ENCODE measurements at regions not wholly inside any gene's neighbourhood (a gene's known extent, or its start where the extent isn't known, plus 50 kb on each side); places are given as distances from the start of the nearest gene placed in this dataset.

DNA sequence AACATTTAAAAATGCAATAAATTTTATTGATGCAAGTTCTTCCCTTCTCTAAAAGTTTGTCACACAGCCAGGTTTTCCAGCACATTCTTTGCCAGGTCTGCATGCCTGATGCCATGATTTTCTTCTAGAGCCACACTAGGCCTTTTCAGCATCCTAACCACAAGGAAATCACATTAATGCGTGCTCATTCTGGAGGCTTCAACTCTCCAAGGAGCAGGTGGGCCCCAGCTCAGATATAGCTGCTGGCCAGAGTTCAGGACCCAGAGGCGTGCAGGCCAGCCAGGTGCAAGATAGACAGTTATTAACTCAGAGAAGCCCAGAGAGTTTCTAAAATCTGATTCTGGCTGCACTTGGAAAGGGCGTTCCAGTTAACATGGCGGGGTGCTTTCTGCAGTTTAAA, 124.5 kb upstream of the MAF start:
- TF ChIP-seq CTCF (conservative IDR thresholded peaks at IDR 0.05), result no peak
- H2AFZ ChIP-seq (ENCODE audit: low read length), result no peak overlapping the region
- H3K79me1 ChIP-seq (ENCODE audit: insufficient read depth, low read depth, low read length, poor library complexity, severe bottlenecking), result no peaks in the 10 kb centered on the region
- H3K4me1 ChIP-seq (ENCODE audit: insufficient read depth, low read length), result no peaks in the 10 kb centered on the region
- H4K8ac ChIP-seq (replicated peaks; ENCODE audit: insufficient read length, low read depth, low read length), result no peak overlapping the region
- no peak overlapping the region for H3K56ac ChIP-seq (ENCODE audit: insufficient read length, low read depth, low read length)
- no peak overlapping the region for H4K5ac ChIP-seq (ENCODE audit: insufficient read length, low read depth, low read length)
- Mint-ChIP-seq H3K36me3 (ENCODE audit: insufficient read depth in 1 of 3, low read depth in 3 of 3) (peaks cover 4 to 16% (median 4%) of the 10 kb centered on the region in 3 experiments; a peak in 6 of 7 replicates), H3K4me1 (peaks cover 8 to 14% of the 10 kb centered on the region in 2 experiments), H3K4me3 (no peak overlapping the region), H3K9me3 (peaks cover 4 to 7% of the 10 kb centered on the region in 2 experiments; a peak in 3 of 5 replicates), H3K27ac (no peak overlapping the region), H3K27me3 (ENCODE audit: low read depth) (peaks cover 1% of the 10 kb centered on the region)
- H3K27me3 ChIP-seq (ENCODE audit: insufficient read depth, low read length), result no peaks in the 10 kb centered on the region
- no peak overlapping the region for H3K27ac ChIP-seq (ENCODE audit: insufficient read length, low read depth, low read length)
- no peak for DNase-seq
- no peak overlapping the region for H2BK120ac ChIP-seq (ENCODE audit: low read depth, low read length, poor library complexity, severe bottlenecking)
- no peak overlapping the region for H3K23ac ChIP-seq (ENCODE audit: insufficient read length, low read depth, low read length)
- H3K14ac ChIP-seq (ENCODE audit: insufficient read depth, low read length), result no peak overlapping the region
- no peaks in the 10 kb centered on the region for H3K23me2 ChIP-seq (ENCODE audit: insufficient read length, low read depth, low read length, poor library complexity, severe bottlenecking)
- H2BK20ac ChIP-seq (ENCODE audit: low read depth, low read length, poor library complexity, severe bottlenecking), result no peak overlapping the region
- no peak overlapping the region for H3K18ac ChIP-seq (ENCODE audit: insufficient read length, low read depth, low read length)
- no peaks in the 10 kb centered on the region for H4K20me1 ChIP-seq (ENCODE audit: control insufficient read depth, insufficient read depth, insufficient read length)
- no peak overlapping the region for H3T11ph ChIP-seq (ENCODE audit: low read length)
- no peak overlapping the region for H3K4me2 ChIP-seq (ENCODE audit: insufficient read depth, insufficient read length, low read length)
- H2BK5ac ChIP-seq (ENCODE audit: insufficient read length, low read length), result no peak overlapping the region
- H2BK15ac ChIP-seq (ENCODE audit: low read depth, low read length), result no peak overlapping the region
- no CpG with 5 or more reads among the region's 4 CpGs for WGBS (ENCODE audit: extremely low coverage, insufficient read length, low lambda C conversion rate)
- no peak overlapping the region for H3K9ac ChIP-seq (ENCODE audit: extremely low read depth, insufficient read length, low read length)
- H4K91ac ChIP-seq (ENCODE audit: insufficient read length, low read depth, low read length), result no peak overlapping the region
- H2BK12ac ChIP-seq (ENCODE audit: insufficient read length, low read depth, low read length), result no peak overlapping the region
- no peak overlapping the region for H3K4ac ChIP-seq (ENCODE audit: low read depth, low read length)
- H3K79me2 ChIP-seq (ENCODE audit: insufficient read depth, low read length), result no peaks in the 10 kb centered on the region
- no peak overlapping the region for H2AK5ac ChIP-seq (ENCODE audit: insufficient read length, low read length)
- no peaks in the 10 kb centered on the region for H3K9me3 ChIP-seq (ENCODE audit: control insufficient read depth, low read depth, low read length)

Measured in H9 (cell line).